GM12873 (cell line): ENCODE measurements at regions not wholly inside any gene's neighbourhood (a gene's known extent, or its start where the extent isn't known, plus 50 kb on each side); places are given as distances from the start of the nearest gene placed in this dataset.

ENCODE experiments used
- TF ChIP-seq, protein P1 (sequence below): IDR thresholded peaks from 2 replicates; pipeline ENCODE4 v1.5.1; 2012; ENCODE audit warnings: low read depth, mild to moderate bottlenecking, moderate library complexity, low read length, control low read depth; ENCODE audit not compliant: insufficient read depth; ENCODE audit errors: missing control alignments

DNA sequence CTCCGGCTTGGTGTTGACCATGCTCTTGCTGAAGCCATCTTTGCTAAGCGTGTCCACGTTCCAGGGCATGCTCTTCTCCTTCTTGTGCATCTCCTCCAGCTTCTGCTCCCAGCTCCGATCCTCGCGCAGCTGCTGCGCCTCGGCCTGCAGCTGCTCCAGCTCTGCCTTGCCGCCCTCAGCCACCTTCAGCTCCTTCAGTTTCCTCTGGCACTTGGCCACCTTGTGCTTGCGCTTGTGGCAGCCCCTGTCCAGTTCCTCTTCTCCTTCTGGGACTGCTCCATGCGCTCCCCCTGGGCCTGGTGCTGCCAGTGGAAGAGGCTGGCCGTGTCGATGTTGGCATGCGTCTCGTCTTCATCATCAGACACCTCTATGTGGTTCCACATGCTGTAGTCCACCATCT, 128.3 kb upstream of the CLINT1 start:
- TF ChIP-seq, protein P1, sequence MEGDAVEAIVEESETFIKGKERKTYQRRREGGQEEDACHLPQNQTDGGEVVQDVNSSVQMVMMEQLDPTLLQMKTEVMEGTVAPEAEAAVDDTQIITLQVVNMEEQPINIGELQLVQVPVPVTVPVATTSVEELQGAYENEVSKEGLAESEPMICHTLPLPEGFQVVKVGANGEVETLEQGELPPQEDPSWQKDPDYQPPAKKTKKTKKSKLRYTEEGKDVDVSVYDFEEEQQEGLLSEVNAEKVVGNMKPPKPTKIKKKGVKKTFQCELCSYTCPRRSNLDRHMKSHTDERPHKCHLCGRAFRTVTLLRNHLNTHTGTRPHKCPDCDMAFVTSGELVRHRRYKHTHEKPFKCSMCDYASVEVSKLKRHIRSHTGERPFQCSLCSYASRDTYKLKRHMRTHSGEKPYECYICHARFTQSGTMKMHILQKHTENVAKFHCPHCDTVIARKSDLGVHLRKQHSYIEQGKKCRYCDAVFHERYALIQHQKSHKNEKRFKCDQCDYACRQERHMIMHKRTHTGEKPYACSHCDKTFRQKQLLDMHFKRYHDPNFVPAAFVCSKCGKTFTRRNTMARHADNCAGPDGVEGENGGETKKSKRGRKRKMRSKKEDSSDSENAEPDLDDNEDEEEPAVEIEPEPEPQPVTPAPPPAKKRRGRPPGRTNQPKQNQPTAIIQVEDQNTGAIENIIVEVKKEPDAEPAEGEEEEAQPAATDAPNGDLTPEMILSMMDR, result no peak

DNA sequence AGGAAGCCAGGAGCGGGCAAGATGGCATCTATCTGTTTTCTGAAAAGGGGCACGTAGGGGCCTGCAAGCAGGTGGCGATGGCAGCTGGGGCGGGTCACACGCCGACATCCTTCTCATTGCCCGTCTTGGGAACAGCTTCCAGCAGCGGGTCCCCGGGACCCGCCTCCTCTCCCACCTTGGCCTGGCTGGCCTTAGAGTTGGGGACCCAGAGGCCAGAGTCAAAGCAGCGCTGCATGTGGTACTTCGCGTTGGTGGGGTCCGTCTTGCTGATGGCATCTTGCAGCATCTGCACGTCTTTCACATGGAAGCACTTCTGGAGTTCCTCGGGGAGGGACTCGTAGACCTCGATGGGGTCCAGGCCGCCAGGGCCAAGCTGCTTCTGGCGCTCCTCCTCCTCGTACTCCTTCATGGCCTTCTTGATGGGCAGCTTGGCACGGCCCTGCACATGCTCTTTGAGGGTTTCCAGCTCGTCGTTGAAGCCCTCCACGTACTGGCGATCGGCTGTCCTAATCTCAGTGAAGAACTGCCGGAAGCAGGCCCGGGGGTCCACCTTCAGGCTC, 127.6 kb upstream of the CLINT1 start:
- TF ChIP-seq, protein P1, result no peak

DNA sequence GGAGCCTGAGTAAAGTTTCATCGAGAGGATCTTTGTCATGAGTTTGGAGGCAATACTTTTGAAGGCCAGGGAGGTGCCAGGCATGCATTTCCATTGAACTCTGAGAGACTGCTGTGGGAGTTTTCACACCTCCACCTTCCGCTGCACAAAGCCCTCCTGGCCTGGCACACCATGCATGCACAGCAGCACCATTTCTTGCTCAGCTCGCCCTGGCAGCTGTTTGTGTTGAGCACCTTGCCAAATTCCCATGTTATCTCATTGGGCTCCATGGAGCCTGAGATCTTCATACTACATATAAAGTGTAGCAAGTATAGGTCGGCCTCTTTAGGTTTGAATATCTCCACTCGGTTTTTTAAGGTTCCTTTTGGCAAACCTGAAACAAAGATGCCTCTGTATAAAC, 125.7 kb upstream of the CLINT1 start:
- TF ChIP-seq, protein P1, result no peak

DNA sequence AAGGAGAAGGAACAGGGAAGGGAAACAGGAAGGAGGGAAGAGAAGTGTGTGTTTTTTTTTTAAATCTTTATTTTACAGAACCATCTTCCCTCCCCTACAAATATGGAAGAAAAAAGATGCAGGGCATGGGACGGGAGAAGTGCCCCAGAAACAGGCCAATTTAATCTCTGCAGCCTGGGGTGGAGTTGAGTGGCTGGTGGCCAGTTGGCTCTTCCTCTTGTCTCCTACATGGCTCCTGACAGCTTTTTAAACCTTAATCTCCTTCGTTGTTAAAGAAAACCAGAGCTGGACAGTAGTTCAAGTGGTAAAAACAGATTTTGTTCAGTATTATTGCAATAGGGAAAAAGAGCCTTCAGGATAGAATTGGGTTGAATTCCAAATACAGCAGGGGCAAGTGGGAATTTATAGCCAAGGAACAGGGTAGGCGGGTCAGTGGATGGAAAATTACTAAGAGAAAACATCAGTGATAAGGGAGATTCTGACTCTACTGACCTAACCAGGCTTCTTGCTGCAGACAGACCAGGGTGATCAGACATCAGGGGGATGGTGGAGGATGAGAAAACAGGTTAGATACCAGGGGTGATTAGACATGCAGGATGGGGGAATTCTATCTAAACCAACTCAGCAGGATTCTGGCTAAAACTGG, 125.1 kb upstream of the CLINT1 start:
- TF ChIP-seq, protein P1, result no peak

DNA sequence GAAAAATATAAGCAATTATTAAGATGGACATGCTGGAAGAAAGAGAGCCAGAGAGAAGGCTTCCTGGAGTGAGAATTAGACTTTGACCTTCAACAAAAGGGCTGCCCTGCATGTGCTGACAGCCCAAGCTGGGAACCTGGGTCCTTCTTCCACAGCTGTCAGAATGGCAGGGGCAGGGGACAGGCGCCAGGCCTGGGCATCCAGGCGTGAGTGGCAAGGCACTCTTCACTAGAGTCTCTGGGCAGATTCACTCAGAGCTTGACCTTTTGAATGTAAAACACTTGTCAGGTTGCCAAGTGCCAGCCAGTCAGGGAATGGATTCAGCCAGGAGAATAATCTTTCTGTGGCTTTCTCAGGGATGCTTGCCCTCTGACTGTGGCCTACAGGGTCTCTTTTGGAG, 119.1 kb upstream of the CLINT1 start:
- TF ChIP-seq, protein P1, result no peak

DNA sequence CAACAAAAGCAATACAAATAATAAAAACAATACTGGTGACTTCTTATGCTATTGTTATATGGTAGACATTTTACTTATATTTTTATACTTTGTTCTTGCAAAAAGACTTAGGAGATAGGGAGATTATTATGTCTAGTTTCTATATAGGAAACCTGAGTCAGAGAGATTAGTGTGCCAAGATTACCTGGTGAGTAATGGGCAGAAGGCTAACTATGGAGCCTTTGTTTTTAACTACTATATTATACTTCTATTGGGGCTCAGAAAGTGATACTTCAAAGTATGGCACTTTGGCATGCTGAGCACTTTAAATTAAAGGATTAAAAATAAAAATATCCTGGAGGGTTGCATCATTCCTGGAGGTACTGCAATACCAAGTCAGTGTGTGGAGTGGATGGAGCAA, 117.5 kb upstream of the CLINT1 start:
- TF ChIP-seq, protein P1, result no peak

DNA sequence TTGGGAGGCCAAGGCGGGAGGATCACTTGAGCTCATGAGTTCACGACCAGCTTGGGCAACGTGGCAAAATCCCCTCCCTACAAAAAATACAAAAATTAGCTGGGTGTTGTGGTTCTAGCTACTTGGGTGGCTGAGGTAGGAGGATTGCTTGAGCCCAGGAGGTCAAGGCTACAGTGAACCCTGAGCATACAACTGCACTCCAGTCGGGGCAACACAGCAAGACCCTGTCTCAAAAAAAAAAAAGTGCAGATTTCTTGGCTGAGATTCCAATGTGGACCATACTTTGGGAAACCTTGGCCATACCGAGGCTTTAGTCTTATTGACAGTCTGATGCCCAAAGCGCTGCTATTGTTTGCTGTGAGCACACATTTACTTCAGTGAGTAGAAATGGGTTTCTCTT, 113.6 kb upstream of the CLINT1 start:
- TF ChIP-seq, protein P1, result no peak
